ENCODE measurements at regions not wholly inside any gene's neighbourhood (a gene's known extent, or its start where the extent isn't known, plus 50 kb on each side); places are given as distances from the start of the nearest gene placed in this dataset.

- DNase-seq (ENCODE audit: low read depth in 2 of 2, low spot score in 1 of 2), result no peak
Observed at GRCh38 chr14:101349108-101349507, 212.2 kb upstream of the DIO3 start.

- no peak for DNase-seq (ENCODE audit: low read depth in 2 of 2, low spot score in 1 of 2)
Observed at GRCh38 chr14:101350021-101350420, 211.3 kb upstream of the DIO3 start.

DNA sequence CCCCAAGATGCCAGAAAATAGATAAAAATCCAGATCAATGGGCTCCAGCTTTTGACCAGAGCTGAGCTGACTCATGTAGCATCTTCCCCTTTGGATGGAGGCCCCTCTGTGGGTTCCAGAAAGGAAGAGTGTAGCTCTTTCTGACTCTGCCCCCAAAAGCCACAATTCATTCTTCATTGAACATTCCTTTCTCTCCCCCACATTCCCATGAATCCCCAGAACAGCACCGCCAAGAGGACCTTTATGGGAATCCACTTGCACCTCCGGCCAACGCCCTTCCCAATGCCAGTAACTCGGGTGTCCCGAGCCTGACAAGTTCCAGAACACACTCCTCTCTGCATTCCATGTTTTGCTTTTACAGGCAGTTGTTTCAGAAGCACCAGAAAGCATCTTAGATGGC lies 210.6 kb upstream of the DIO3 start:
- no peak for DNase-seq (ENCODE audit: low read depth in 2 of 2, low spot score in 1 of 2)

DNA sequence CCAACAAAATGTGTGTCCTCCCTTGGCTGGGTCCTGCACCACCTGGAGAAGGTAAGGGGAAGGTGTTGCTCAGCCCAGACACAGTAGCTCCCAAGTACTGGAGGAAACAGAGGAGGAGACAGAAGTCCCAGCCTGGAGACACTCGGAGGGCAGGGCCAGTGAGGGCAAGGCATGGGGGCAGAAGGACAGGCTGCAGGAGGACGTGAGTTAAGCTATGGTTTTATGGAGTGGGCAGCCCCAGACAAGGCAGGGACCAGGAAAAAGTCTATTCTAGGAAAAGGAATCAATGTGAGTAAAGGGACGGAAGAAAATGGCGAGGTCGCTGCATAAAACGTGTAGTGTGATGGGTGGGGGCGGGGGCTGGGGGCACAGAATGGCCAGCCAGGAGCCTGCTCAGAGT lies 210.1 kb upstream of the DIO3 start:
- DNase-seq (ENCODE audit: low read depth in 2 of 2, low spot score in 1 of 2), result no peak

- no peak for DNase-seq (ENCODE audit: low read depth in 2 of 2, low spot score in 1 of 2)
Observed at GRCh38 chr14:101351769-101352168, 209.5 kb upstream of the DIO3 start.

DNA sequence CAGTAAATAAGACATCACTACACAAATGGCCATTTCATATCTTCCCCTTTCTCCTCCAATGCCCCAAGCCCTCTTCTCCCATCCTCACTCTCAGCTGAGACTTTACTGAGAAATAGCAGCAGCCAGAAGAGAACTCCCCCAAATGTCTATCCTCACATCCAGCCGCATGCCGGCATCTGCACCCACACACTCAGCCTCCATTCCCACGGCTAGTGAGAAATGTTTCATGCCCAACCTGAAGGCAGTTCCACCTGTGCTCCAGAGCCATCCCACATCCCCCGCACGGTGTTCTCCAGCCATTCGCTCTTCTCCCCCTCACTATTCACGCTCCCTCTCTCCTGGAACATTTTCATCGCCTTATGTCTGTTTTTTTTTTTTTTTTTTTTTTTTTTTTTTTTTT lies 208.7 kb upstream of the DIO3 start:
- DNase-seq (ENCODE audit: low read depth in 2 of 2, low spot score in 1 of 2), result no peak

DNA sequence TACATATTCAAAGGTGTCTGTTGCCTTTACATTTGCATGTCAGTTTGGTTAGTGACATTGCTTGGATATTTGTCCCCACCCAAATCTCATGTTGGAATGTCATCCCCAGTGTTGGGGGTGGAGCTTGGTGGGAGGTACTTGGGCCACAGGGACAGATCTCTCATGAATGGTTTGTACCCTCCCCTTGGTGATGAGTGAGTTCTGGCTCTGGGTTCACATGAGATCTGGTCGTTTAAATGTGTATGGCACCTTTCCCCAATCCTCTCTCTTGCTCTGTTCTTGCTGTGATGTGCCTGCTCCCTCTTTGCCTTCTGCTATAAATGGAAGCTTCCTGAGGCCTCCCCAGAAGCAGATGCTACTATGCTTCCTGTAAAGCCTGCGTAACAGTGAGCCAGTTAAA lies 207.9 kb upstream of the DIO3 start:
- DNase-seq (ENCODE audit: low read depth in 2 of 2, low spot score in 1 of 2), result no peak

GRCh38 chr14:101354726-101355125 lies 206.6 kb upstream of the DIO3 start:
- no peak for DNase-seq (ENCODE audit: low read depth in 2 of 2, low spot score in 1 of 2)

- DNase-seq (ENCODE audit: low read depth in 2 of 2, low spot score in 1 of 2), result no peak
Observed at GRCh38 chr14:101355284-101355683, 206.0 kb upstream of the DIO3 start.

GRCh38 chr14:101357038-101357437 lies 204.3 kb upstream of the DIO3 start:
- no peak for DNase-seq (ENCODE audit: low read depth in 2 of 2, low spot score in 1 of 2)

DNA sequence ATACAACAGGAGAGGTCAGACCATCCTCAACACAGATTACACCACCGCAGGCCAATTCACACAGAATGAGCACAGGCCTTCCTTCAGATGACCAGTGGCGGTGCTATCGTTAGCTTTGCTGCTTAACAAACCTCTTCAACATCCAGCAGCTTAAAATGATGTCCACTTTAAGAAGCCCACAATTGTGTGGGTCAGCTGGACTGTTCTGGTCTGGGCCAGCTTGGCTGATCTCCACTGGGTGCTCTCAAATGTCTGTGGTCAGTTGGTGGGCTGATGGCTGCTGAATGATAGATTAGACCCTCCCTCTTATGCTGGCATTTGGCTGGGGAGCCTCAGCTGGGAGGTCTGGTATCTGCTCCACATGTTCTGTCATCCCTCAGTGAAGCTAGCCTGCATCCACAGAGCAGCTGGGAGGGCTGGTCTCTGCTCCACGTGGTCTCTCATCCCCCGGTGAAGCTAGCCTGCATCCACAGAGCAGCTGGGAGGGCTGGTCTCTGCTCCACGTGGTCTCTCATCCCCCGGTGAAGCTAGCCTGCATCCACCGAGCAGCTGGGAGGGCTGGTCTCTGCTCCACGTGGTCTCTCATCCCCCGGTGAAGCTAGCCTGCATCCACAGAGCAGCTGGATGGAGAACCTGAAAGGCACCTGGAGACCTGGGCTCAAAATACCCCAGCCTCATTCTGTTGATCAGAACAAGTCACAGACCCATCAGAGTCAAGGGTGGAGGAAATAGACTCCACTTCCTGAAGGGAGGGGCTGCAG lies 203.6 kb upstream of the DIO3 start:
- DNase-seq (ENCODE audit: low read depth in 2 of 2, low spot score in 1 of 2), result no peak

DNA sequence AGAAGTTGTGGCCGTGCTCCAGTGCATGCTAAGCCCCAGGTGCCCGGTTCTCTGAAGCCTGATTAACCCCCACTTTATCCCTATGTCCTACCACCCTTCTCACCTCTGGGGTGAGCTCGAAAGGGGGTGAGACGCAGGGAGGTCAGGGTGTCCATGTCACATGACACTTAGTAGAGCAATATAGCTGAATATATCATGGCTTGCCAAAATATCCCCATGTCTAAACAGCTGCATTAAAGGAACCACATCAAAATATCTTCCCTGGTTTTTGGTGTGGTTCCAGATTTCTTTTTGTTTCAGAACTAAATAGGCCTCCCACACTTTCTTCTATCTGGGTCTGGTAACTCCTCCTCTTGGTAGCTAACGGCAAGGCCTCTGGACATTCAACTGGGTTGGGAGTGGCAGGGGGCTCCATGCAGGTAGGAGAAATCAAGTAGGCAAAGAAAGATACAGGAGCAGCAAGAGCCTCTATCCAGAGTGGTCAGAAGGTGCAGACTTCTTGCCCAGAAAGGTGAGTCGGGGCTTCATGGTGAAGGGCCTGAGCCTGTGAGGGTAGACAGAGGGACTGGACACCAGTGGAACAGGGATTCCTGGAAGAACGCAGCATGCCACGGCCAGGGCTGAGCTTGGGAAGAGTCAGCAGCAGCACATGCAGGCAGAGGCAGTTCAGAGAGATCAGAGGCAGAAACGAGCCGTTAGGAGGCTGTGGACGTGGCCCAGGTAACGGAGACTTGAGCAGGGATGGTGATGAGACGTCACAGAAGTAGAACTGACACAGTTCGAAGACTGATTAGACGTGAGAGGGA lies 202.8 kb upstream of the DIO3 start:
- DNase-seq (ENCODE audit: low read depth in 2 of 2, low spot score in 1 of 2), result no peak

DNA sequence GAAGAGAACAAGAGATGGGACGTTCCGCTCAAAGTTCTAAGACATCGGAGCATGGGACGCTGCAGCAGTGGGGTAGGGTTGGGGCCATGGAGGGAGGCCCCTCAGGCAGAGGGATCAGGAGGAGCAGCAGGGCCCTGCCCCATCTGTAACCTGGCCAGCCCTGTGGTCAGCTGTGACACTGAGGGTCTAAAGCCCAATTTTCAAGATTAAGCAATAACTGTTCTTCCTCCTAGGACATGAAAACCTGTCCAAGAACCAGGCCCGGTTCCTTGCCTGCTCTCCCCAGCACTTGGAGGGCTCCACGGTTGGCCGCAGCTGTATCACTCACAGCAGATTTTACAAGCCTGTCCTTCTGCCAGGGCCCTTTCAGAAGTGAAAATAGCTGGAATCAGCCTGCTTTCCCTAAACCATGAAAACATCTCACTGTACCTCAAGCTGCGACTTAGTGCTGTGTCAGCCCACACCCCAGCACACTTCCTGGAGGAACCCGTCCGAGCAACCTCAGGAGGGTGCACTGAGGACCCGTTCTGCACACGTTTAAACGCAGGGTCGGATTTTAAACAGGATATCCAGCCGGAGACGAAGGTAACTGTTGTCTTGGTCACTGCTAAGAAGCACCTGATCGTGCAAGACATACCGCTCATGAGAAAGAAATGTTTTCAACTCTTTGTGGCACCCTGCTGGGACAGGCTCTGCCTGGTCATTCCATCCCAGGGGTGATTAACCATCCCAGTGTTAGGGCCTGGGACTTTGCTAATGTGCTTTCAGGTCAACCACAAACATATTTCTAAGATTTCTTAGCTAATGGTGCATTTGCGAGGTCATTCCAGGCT lies 201.9 kb upstream of the DIO3 start:
- no peak for DNase-seq (ENCODE audit: low read depth in 2 of 2, low spot score in 1 of 2)

GRCh38 chr14:101360054-101360911 lies 201.0 kb upstream of the DIO3 start:
- no peak for DNase-seq (ENCODE audit: low read depth in 2 of 2, low spot score in 1 of 2)

GRCh38 chr14:101361044-101361443 lies 200.3 kb upstream of the DIO3 start:
- no peak for DNase-seq (ENCODE audit: low read depth in 2 of 2, low spot score in 1 of 2)

GRCh38 chr14:101361451-101362433 lies 199.6 kb upstream of the DIO3 start:
- DNase-seq (ENCODE audit: low read depth in 2 of 2, low spot score in 1 of 2), result no peak

GRCh38 chr14:101362529-101363260 lies 198.6 kb upstream of the DIO3 start:
- no peak for DNase-seq (ENCODE audit: low read depth in 2 of 2, low spot score in 1 of 2)

- no peak for DNase-seq (ENCODE audit: low read depth in 2 of 2, low spot score in 1 of 2)
Observed at GRCh38 chr14:101363261-101363555, 198.1 kb upstream of the DIO3 start.

DNA sequence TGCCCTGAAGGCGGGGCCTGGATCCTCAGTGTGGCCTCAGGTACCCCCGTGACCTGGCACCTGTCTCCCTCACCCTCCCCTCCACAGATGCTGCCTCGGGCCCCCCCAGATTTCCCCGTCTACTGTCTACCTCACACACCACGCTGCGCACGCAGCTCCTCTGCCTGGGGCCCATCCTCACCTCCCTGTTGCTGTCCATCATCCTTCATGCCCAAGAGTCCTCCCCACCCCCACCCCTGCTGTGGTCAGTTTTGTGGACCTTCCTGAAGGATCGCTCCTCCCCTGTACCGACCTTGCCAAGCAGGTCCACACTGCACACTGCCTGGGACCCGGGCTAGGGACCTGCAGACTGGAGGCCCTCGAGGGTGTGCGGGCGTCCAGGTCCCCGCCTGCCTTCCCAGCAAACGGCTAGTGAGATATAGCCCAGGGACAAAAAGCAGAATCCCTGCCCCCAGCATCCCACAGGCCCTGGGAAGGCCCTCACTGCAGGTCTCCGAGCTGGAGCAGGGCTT lies 197.4 kb upstream of the DIO3 start:
- no peak for DNase-seq (ENCODE audit: low read depth in 2 of 2, low spot score in 1 of 2)
